Esophagus muscularis mucosa (tissue), 4 donors: ENCODE measurements at regions not wholly inside any gene's neighbourhood (a gene's known extent, or its start where the extent isn't known, plus 50 kb on each side); places are given as distances from the start of the nearest gene placed in this dataset.
A peak's percentile ranks its signal among the peaks of the same experiment; 100 is the strongest.

Experiments
- DNase-seq: peaks from one replicate; pipeline ENCODE4 v3.0.0-alpha.2; 2017; ENCODE audit errors: extremely low spot score
- H3K27ac ChIP-seq, 4 donors: fragments of 200-600 bp; sonication (generic); replicated peaks in 1 of 4; 1 replicate in 3 of 4; 2 replicates in 1 of 4; pipeline ENCODE4 v1.5.1; 2016 to 2019; ENCODE audit warnings: mild to moderate bottlenecking in 1 of 4
- H3K27me3 ChIP-seq, 4 donors: fragments of 200-600 bp; sonication (generic); one replicate each; pipeline versions ENCODE4 v1.5.1 to v1.6.0; 2016 to 2019
- H3K36me3 ChIP-seq, 4 donors: fragments of 200-600 bp; sonication (generic); one replicate each; pipeline ENCODE4 v1.5.1; 2016 to 2019
- H3K4me1 ChIP-seq, 4 donors: fragments of 200-600 bp; sonication (generic); one replicate each; pipeline ENCODE4 v1.5.1; 2016 to 2019
- H3K4me3 ChIP-seq, 4 donors: fragments of 200-600 bp; sonication (generic); 1 replicate in 2 of 4; 2 replicates in 2 of 4; pipeline ENCODE4 v1.5.1; 2016 to 2019; ENCODE audit warnings: mild to moderate bottlenecking in 4 of 4, moderate library complexity in 1 of 4
- H3K9me3 ChIP-seq, 4 donors: fragments of 200-600 bp; sonication (generic); 1 replicate in 3 of 4; 2 replicates in 1 of 4; pipeline ENCODE4 v1.5.1; 2016 to 2019
- CTCF ChIP-seq, 3 experiments: fragments of 200-600 bp in 2 of 3; fragments of 450-650 bp in 1 of 3; sonication (generic) in 2 of 3; IDR thresholded peaks; one replicate each; pipeline ENCODE4 v1.5.1; 2017 to 2019; ENCODE audit warnings: antibody characterized with exemption in 3 of 3, mild to moderate bottlenecking in 2 of 3, moderate library complexity in 1 of 3
- EP300 ChIP-seq: sonication (generic); formaldehyde crosslinking; IDR thresholded peaks from one replicate; pipeline ENCODE4 v1.6.1; 2017; ENCODE audit warnings: antibody characterized with exemption
- POLR2A ChIP-seq: fragments of 450-650 bp; IDR thresholded peaks from one replicate; pipeline ENCODE4 v1.6.1; 2017; ENCODE audit warnings: antibody characterized with exemption, moderate library complexity, mild to moderate bottlenecking, low read depth
- POLR2AphosphoS5 ChIP-seq, 2 donors: sonication (generic); formaldehyde crosslinking; IDR thresholded peaks; one replicate each; pipeline ENCODE4 v1.6.1; 2017; ENCODE audit warnings: antibody characterized with exemption in 2 of 2
- WGBS: methylation state at CpG from one replicate; pipeline ENCODE4 v1.1.5; 2018; 5-methylcytosine and 5-hydroxymethylcytosine counted together
- intact Hi-C: fragments of 100-400 bp; cut with DNase I; formaldehyde crosslinking; loops from one replicate; pipeline ENCODE4 v1.15.1; 2023

DNA sequence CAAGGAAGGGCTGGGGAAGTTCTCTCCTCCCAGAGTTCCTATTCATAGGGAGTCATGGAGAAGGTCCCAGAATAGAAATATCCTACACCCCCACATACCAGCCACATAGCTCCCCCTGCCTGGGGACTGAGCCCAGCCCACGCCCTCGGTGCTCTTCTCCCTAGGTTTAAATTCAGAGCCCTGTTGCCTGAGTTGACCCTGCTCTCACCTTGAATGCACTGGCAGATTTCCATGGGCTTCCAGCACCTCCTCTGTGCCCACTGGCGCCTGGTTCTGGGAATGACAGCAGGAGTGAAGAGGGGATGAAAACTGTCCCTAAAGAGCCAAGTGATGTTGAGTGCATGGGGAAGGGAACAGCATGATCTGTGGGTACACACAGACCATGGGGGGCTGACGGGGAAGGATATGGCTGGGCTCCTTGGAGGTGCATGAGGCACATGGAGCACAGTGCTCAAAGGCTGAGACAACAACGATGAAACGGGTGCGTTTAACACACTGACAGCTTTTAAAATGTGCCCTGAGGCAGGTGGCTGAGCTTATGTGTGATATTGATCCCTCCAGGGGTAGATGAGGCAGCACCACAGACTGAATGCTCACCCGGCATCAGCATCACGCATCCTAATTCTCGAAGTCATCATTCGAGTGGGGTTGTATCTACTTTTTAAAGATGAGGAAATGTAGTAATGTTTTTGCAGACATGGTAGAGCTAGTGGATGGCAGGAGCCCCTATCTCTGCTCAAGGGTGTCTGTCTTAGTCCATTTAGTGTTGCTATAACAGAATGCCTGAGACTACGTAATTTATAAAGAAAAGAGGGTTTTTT, 53.7 kb upstream of the IGFBP3 start:
- no peak for TF ChIP-seq POLR2A
- TF ChIP-seq EP300 = no peak
- no peak for TF ChIP-seq POLR2AphosphoS5 (IDR thresholded peaks at IDR 0.05)
- no peak for TF ChIP-seq CTCF (IDR thresholded peaks at IDR 0.05)
- peak; percentile 79 for DNase-seq
- WGBS = 83% methylated on average over 11 of the region's 12 CpGs
- Histone ChIP-seq H3K9me3 (no peaks in the 10 kb centered on the region), H3K27ac (no peak overlapping the region), H3K4me1 (peaks cover 11 to 30% (median 22%) of the 10 kb centered on the region in 4 donors), H3K36me3 (no peaks in the 10 kb centered on the region), H3K27me3 (no peaks in the 10 kb centered on the region), H3K4me3 (no peak overlapping the region)
- intact Hi-C loops = no loop called here

- TF ChIP-seq CTCF (IDR thresholded peaks at IDR 0.05) (no peak), POLR2AphosphoS5 (IDR thresholded peaks at IDR 0.05) (no peak), POLR2A (no peak), EP300 (no peak)
- Histone ChIP-seq H3K27me3 (no peaks in the 10 kb centered on the region), H3K27ac (no peak overlapping the region), H3K36me3 (no peaks in the 10 kb centered on the region), H3K4me1 (peaks cover 10 to 26% (median 19%) of the 10 kb centered on the region in 4 donors), H3K9me3 (no peaks in the 10 kb centered on the region), H3K4me3 (no peak overlapping the region)
- 69% methylated on average over 12 of the region's 14 CpGs for WGBS
- peak; percentile 81 for DNase-seq
- intact Hi-C loops = no loop called here
Measured at GRCh38 chr7:45973725-45974532, 52.9 kb upstream of the IGFBP3 start.

DNA sequence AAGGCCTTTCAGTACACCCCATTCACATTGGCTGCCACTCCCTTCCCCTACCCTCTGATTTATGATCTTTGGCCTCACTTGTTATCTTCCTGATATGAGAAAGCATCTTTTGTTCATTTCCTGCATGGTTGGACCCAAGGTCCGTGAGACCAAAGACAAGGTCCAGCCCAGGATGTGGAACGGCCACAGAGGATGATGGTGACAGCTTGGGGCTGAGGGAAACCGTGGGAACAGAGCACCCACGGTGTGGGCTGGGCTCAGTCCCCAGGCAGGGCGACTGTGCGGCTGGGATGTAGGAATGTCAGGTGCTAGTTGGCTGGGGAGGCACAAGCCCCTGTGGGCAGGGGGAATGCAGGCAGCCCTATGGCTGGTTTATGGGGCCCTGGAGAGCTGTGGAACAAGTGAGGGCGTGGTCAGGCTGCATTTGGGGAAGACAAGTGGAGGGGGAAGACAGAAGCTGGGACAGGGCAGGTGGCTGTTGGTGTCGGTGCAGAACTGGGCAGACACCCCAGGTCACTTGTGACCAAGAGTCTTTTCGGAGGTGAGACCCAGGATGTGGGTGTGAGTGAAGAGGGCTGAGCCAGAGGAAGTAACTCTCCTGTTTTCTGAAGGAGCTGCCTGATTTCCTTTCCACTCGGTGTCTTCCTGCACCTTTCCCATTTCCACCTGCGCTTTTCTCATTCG, 51.7 kb upstream of the IGFBP3 start:
- no peaks in the 10 kb centered on the region for H3K27me3 ChIP-seq
- H3K36me3 ChIP-seq = no peaks in the 10 kb centered on the region
- intact Hi-C loops = no loop called here
- H3K27ac ChIP-seq = no peak overlapping the region
- no peak overlapping the region for H3K4me3 ChIP-seq
- H3K4me1 ChIP-seq = peaks cover under 1 to 14% (median 7%) of the 10 kb centered on the region in 4 donors
- DNase-seq = peak; percentile 86
- WGBS = 89% methylated on average over 12 of the region's 12 CpGs
- H3K9me3 ChIP-seq = no peaks in the 10 kb centered on the region
- no peak for TF ChIP-seq POLR2A
- TF ChIP-seq CTCF (IDR thresholded peaks at IDR 0.05) = no peak

GRCh38 chr7:45971661-45972175, 50.6 kb upstream of the IGFBP3 start:
- Histone ChIP-seq H3K4me1 (peaks cover 0 to 7% (median 3%) of the 10 kb centered on the region in 4 donors), H3K27me3 (no peaks in the 10 kb centered on the region), H3K4me3 (no peak overlapping the region), H3K9me3 (no peaks in the 10 kb centered on the region), H3K36me3 (no peaks in the 10 kb centered on the region), H3K27ac (no peak overlapping the region)
- intact Hi-C loops = no loop called here
- WGBS = 95% methylated on average over 5 of the region's 5 CpGs
- DNase-seq = peak; percentile 70
- TF ChIP-seq POLR2AphosphoS5 (IDR thresholded peaks at IDR 0.05) = no peak
- no peak for TF ChIP-seq CTCF (IDR thresholded peaks at IDR 0.05)
- TF ChIP-seq EP300 = no peak
- TF ChIP-seq POLR2A = no peak
